ENCODE measurements at regions not wholly inside any gene's neighbourhood (a gene's known extent, or its start where the extent isn't known, plus 50 kb on each side); places are given as distances from the start of the nearest gene placed in this dataset.

DNA sequence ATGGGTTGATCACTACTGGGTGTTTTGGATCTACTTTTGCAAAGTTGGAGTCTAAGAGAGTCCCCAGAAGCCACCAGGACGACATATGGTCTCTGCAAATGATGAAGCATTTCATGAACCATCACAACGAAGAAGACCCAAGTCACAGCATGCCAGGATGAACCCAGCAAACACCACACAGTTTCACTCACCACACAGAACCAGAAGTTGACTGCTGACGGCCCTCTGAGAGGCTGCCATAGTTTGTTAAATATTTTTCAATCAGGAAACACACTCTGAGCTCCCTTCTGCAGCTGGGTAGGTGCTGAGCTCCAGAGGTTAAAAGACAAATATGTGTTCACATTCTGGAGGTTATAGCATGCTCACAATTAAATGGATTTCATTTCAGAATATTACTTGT lies 271.4 kb downstream of the DCDC2C start:
- TF ChIP-seq, protein P1, sequence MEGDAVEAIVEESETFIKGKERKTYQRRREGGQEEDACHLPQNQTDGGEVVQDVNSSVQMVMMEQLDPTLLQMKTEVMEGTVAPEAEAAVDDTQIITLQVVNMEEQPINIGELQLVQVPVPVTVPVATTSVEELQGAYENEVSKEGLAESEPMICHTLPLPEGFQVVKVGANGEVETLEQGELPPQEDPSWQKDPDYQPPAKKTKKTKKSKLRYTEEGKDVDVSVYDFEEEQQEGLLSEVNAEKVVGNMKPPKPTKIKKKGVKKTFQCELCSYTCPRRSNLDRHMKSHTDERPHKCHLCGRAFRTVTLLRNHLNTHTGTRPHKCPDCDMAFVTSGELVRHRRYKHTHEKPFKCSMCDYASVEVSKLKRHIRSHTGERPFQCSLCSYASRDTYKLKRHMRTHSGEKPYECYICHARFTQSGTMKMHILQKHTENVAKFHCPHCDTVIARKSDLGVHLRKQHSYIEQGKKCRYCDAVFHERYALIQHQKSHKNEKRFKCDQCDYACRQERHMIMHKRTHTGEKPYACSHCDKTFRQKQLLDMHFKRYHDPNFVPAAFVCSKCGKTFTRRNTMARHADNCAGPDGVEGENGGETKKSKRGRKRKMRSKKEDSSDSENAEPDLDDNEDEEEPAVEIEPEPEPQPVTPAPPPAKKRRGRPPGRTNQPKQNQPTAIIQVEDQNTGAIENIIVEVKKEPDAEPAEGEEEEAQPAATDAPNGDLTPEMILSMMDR (IDR thresholded peaks at IDR 0.05; ENCODE audit: unreplicated experiment), result no peak
- CTCF ChIA-PET, result no interaction called here
- no peaks in the 10 kb centered on the region for H3K4me1 Mint-ChIP-seq (ENCODE audit: insufficient read depth, unreplicated experiment)
- no peak for DNase-seq (ENCODE audit: unreplicated experiment)
- H3K4me3 Mint-ChIP-seq (ENCODE audit: unreplicated experiment), result no peak overlapping the region
- no peaks in the 10 kb centered on the region for H3K9me3 Mint-ChIP-seq (ENCODE audit: unreplicated experiment)
- no peaks in the 10 kb centered on the region for H3K27me3 Mint-ChIP-seq (ENCODE audit: insufficient read depth, unreplicated experiment)
- BruUV-seq (replicated peaks), result no TSS peak
- POLR2A ChIA-PET, result interaction anchor here (1.1 kb wide), 1 partner anchor 13 kb away, joined by 3 read pairs; no protein-coding TSS in a partner anchor
- H3K36me3 Mint-ChIP-seq (ENCODE audit: insufficient read depth, unreplicated experiment), result no peaks in the 10 kb centered on the region
- intact Hi-C loops (cut with micrococcal nuclease), result no loop called here
- H3K27ac Mint-ChIP-seq (ENCODE audit: low read depth, unreplicated experiment), result no peak overlapping the region

DNA sequence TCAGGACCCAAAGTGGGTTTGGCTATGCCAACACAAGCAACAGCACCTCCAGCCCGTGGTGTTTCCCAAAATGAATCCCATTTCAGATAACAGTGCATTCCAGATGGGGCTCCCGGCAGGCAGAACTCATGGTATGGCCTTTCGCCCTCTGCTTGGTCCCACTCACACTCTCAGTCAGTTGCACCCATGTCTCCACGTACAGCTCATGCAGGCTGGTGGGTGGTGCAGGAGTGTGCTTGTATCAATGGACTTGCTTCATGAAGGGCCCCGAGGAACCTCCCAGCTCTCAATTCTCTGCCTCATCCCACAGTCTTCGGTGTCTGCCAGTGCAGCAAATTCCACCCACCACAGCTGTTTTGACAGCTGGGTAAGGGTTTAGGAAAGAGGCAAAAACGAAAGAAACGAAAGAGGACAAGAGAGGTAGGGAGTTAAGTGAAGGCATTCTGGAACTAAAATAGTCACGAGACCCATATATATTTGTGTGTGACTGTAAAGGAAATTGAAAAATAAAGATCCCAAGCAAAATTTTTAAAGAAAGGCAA lies 278.1 kb downstream of the DCDC2C start:
- BruUV-seq (replicated peaks), result no TSS peak
- CTCF ChIA-PET, result interaction anchor here (0.9 kb wide), 1 partner anchor 18 kb away, joined by 3 read pairs; no protein-coding TSS in a partner anchor
- DNase-seq (ENCODE audit: unreplicated experiment), result no peak

DNA sequence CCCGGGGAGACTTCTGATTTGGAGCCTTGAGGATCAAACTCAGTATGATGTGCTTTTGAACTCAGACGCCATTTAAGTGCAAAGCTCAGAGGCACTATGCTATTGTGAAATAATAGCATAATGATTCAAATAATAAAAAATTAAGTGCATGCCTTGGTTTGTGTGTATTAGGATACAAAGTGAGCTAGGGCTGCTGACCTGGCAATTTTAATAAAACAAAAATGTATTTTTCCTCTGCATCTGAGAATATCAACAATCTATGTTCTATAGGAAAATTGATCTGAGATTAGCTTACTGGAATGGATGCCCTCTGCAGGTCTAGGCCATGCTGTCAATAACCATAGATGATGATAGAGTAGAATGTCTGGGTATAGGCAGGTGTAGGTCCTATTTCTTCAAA lies 278.8 kb downstream of the DCDC2C start:
- no peaks in the 10 kb centered on the region for H3K36me3 Mint-ChIP-seq (ENCODE audit: insufficient read depth, unreplicated experiment)
- no peaks in the 10 kb centered on the region for H3K9me3 Mint-ChIP-seq (ENCODE audit: unreplicated experiment)
- CTCF ChIA-PET, result interaction anchor here (0.9 kb wide), 1 partner anchor 18 kb away, joined by 3 read pairs; no protein-coding TSS in a partner anchor
- TF ChIP-seq, protein P1 (IDR thresholded peaks at IDR 0.05; ENCODE audit: unreplicated experiment), result no peak
- no peaks in the 10 kb centered on the region for H3K27me3 Mint-ChIP-seq (ENCODE audit: insufficient read depth, unreplicated experiment)
- DNase-seq (ENCODE audit: unreplicated experiment), result no peak
- peaks cover 11% of the 10 kb centered on the region for H3K4me1 Mint-ChIP-seq (ENCODE audit: insufficient read depth, unreplicated experiment)
- intact Hi-C loops (cut with micrococcal nuclease), result no loop called here
- BruUV-seq (replicated peaks), result no TSS peak
- H3K27ac Mint-ChIP-seq (ENCODE audit: low read depth, unreplicated experiment), result no peak overlapping the region
- POLR2A ChIA-PET, result no interaction called here
- H3K4me3 Mint-ChIP-seq (ENCODE audit: unreplicated experiment), result no peak overlapping the region

More for the DNA sequence above, 278.1 kb downstream of the DCDC2C start:
- POLR2A ChIA-PET, result no interaction called here
- intact Hi-C loops (cut with micrococcal nuclease), result no loop called here
- TF ChIP-seq, protein P1 (IDR thresholded peaks at IDR 0.05; ENCODE audit: unreplicated experiment), result no peak
- no peak overlapping the region for H3K4me3 Mint-ChIP-seq (ENCODE audit: unreplicated experiment)
- H3K27ac Mint-ChIP-seq (ENCODE audit: low read depth, unreplicated experiment), result no peak overlapping the region
- H3K4me1 Mint-ChIP-seq (ENCODE audit: insufficient read depth, unreplicated experiment), result peaks cover 11% of the 10 kb centered on the region
- H3K36me3 Mint-ChIP-seq (ENCODE audit: insufficient read depth, unreplicated experiment), result no peaks in the 10 kb centered on the region
- no peaks in the 10 kb centered on the region for H3K9me3 Mint-ChIP-seq (ENCODE audit: unreplicated experiment)
- H3K27me3 Mint-ChIP-seq (ENCODE audit: insufficient read depth, unreplicated experiment), result no peaks in the 10 kb centered on the region

DNA sequence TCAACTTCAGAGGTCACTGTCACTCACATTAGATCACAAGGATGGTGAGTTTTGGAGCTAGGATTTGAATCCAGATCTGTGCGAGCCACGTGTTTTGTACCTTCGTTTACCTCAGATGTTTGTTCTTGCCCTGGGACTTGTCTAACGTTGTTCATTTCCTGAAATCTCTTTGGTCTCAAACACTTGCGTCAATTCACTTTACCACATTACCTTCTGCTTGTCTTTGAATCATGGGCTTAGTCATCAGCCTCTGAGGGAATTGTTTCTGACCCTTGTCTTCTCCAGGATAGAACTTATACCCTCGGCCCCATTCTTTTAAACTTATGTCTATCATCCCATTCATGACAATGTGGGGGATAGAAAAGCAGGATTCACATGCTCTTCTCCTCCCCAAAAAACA lies 282.7 kb downstream of the DCDC2C start:
- Mint-ChIP-seq H3K4me3 (ENCODE audit: unreplicated experiment) (no peak overlapping the region), H3K9me3 (ENCODE audit: unreplicated experiment) (peaks cover 12% of the 10 kb centered on the region), H3K27ac (ENCODE audit: low read depth, unreplicated experiment) (peak overlapping the region; percentile 68), H3K4me1 (ENCODE audit: insufficient read depth, unreplicated experiment) (peaks cover 11% of the 10 kb centered on the region), H3K27me3 (ENCODE audit: insufficient read depth, unreplicated experiment) (no peaks in the 10 kb centered on the region), H3K36me3 (ENCODE audit: insufficient read depth, unreplicated experiment) (no peaks in the 10 kb centered on the region)
- BruUV-seq (replicated peaks), result no TSS peak
- ChIA-PET POLR2A (no interaction called here), CTCF (interaction anchor here (0.6 to 1.3 kb wide), 3 partner anchors 729 to 777 kb away, joined by 3 to 5 read pairs (median 3); no protein-coding TSS in a partner anchor)
- TF ChIP-seq, protein P1 (IDR thresholded peaks at IDR 0.05; ENCODE audit: unreplicated experiment), result no peak
- intact Hi-C loops (cut with micrococcal nuclease), result no loop called here
- peak; percentile 61 for DNase-seq (ENCODE audit: unreplicated experiment)
